NCI-H774 (cell line): ENCODE measurements at regions not wholly inside any gene's neighbourhood (a gene's known extent, or its start where the extent isn't known, plus 50 kb on each side); places are given as distances from the start of the nearest gene placed in this dataset.
"Not testable (repeated sequence)": the region's sequence is repeated elsewhere in the genome, so short reads cannot be mapped to it uniquely, and the experiment has no call there.

ENCODE experiments used
- DNase-seq: peaks from one replicate; lab custom pipeline; 2025; lab: John Stamatoyannopoulos, UW

GRCh38 chr2:75432761-75433361, 127.9 kb downstream of the EVA1A start:
- DNase-seq, result no peak

- no peak for DNase-seq
Observed at GRCh38 chr2:75431763-75432162, 129.0 kb downstream of the EVA1A start.

DNA sequence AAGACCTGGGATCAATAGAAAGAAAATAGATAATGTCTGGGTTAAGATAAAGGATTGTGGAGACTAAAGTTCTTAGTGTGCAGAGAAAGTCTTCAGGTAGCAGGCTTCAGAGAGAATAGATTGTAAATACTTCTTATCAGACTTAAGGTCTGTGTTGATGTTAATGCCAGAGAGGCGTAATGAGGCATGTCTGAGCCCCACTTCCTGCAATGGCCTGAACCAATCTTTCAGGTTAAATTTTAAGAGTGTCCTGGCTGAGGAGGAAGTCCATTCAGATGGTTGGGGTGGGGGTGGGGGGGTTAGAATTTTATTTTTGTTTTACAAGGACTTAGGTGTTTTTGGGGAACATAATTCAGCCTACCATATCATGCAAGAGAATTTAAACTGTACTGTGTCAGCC, 129.5 kb downstream of the EVA1A start:
- no peak for DNase-seq

GRCh38 chr2:75430449-75430848, 130.3 kb downstream of the EVA1A start:
- not testable (repeated sequence) for DNase-seq

GRCh38 chr2:75428646-75429443, 131.9 kb downstream of the EVA1A start:
- DNase-seq, result no peak

DNA sequence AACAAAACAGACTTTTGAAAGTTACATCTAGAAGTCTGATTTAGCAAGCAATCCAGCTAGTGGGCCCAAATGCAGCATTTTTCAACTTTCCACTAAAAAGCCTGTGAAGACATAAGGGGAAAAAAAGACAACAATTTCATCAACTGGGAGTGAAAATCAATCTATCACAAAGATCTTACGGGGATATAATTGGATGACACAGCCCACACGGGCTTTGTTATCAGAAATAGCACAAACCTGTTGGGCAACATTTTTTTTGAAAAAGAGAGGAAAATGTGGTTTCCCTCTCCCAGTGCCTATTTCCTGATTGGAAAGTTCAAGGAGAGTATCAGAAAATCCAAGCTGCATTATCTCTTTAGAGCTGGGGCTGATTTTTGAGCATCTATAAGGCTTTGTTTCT, 132.7 kb downstream of the EVA1A start:
- DNase-seq, result no peak

DNA sequence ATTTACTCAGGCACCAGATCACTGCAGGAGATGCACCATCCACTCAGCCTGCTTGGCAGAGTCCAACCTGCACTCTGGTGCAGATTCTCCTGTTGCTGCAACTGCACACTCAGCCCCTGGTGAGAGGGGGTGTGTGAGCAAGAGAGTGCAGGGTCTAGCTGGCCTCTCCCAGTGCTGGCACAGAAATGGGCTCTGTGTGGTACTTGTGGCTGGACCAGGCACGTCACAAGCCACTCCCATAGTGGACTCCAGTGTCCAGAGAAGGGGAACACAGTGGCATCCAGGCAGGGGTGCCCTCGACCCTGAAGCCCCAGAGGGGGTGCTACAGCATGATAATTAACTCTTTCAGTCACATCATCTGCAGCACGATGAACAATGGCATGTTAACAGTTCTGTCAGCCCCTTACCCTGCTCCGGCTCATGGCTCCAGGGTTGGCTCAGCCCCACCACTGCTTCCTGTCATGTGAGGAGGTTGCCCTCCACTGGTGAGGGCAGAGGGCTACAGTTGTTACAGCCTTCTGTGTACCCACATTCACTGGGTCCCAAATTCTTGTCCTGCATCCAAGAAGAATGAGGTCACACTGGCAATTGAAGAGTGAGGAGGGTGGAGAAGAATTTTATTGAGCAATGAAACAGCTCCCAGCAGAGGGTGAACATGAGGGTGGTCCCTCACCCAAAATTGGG, 135.7 kb downstream of the EVA1A start:
- DNase-seq, result no peak

GRCh38 chr2:75421986-75422385, 138.8 kb downstream of the EVA1A start:
- no peak for DNase-seq

GRCh38 chr2:75416420-75417342, 144.1 kb downstream of the EVA1A start:
- no peak for DNase-seq

DNA sequence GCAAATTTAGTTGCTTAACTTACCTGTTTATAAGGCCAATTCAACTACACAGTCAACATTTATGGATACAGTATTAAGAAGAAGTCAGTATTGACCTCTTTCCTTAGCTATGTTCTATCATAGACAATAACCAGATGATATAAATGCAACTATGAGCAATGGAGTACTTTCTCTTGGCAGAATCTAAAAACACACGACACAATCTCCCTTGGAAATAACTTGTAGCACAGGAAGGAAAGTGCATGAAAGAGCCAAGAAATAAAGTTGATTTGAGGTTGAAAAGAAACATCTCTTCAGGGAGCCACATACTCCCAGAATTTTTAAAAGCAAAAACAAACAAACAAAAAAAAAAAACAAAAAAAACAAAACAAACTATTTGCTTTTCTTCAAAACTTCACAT, 145.0 kb downstream of the EVA1A start:
- no peak for DNase-seq

- no peak for DNase-seq
Observed at GRCh38 chr2:75415111-75415626, 145.6 kb downstream of the EVA1A start.

DNA sequence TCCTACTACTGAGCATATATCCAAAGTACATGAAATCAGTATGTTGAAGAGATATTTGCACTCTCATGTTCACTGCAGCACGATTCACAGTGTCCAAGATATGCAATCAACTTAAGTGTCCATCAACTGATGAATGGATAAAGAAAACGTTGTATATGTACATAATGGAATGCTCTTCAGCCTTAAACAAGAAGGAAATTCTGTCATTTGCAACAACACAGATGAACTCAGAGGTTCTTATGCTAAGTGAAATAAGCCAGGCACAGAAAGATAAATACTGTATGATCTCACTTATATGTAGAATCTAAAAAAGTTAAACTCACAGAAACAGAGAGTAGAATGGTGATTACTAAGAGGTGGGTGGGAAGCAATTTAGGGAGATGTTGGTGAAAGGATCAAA, 149.2 kb downstream of the EVA1A start:
- no peak for DNase-seq

DNA sequence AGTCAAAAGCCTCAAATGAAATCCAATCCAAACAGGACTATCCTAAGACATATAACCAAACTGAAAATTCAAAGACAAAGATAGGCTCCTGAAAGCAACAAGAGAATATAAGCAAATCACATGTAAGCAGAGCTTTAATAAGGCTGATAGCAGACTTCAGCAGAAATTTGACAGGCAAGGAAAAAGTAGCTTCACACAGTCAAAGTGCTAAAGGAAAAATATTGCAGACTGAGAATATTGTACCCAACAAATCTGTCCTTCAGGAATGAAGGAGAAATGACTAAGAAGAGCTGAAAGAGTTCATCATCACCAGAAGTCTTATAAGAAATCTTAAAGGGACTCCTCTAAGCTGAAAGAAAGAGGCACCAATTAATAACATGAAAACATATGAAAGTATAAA, 150.0 kb downstream of the EVA1A start:
- no peak for DNase-seq

- DNase-seq, result no peak
Observed at GRCh38 chr2:75408771-75409170, 152.0 kb downstream of the EVA1A start.

- DNase-seq, result no peak
Observed at GRCh38 chr2:75407038-75407530, 153.7 kb downstream of the EVA1A start.

- no peak for DNase-seq
Observed at GRCh38 chr2:75406131-75406581, 154.6 kb downstream of the EVA1A start.

GRCh38 chr2:75405000-75405399, 155.7 kb downstream of the EVA1A start:
- DNase-seq, result no peak

GRCh38 chr2:75403991-75404428, 156.7 kb downstream of the EVA1A start:
- DNase-seq, result peak; percentile 22

DNA sequence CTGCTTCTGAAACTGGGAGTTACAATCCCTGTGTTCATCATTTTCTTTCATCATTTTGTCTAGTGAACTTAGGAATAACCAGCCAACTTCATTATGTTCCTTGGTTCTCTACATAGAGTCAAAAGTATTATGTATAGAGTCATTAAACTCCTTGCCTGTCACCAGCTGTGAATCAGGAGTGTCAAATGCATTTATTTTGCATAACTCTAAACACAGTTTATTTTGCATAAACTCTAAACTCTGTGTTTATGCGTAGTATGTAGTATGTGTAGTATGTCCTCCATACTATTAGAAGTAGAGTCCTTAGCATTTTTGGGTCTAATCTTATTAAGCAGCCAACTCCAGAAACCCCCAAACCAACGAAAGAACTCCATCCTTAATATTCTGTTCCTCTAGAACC, 164.4 kb downstream of the EVA1A start:
- no peak for DNase-seq

- DNase-seq, result not testable (repeated sequence)
Observed at GRCh38 chr2:75394764-75395163, 166.0 kb downstream of the EVA1A start.

GRCh38 chr2:75390169-75390568, 170.6 kb downstream of the EVA1A start:
- DNase-seq, result peak; percentile 58
